Lower leg skin (tissue), 4 donors: ENCODE measurements at regions not wholly inside any gene's neighbourhood (a gene's known extent, or its start where the extent isn't known, plus 50 kb on each side); places are given as distances from the start of the nearest gene placed in this dataset.

Source experiments
- DNase-seq, 2 donors: peaks; one replicate each; pipeline ENCODE4 v3.0.0-alpha.2; 2019; ENCODE audit warnings: low spot score in 2 of 2
- H3K4me3 ChIP-seq: fragments of 200-600 bp; sonication (generic); 2 replicates; pipeline ENCODE4 v1.5.1; 2017; ENCODE audit warnings: mild to moderate bottlenecking, low read depth; ENCODE audit not compliant: poor library complexity, severe bottlenecking
- CTCF ChIP-seq, 3 donors: fragments of 450-650 bp; IDR thresholded peaks; one replicate each; pipeline ENCODE4 v1.5.1; 2016; ENCODE audit warnings: antibody characterized with exemption in 3 of 3, mild to moderate bottlenecking in 3 of 3, moderate library complexity in 2 of 3
- POLR2A ChIP-seq, 2 donors: fragments of 450-650 bp; IDR thresholded peaks; one replicate each; pipeline ENCODE4 v1.6.1; 2016 to 2017; ENCODE audit warnings: antibody characterized with exemption in 2 of 2, mild to moderate bottlenecking in 1 of 2, moderate library complexity in 1 of 2
- WGBS, 2 donors: methylation state at CpG; one replicate each; pipeline ENCODE4 v1.1.5; 2018; 5-methylcytosine and 5-hydroxymethylcytosine counted together
- intact Hi-C: fragments of 100-400 bp; cut with DNase I; formaldehyde crosslinking; loops from one replicate; pipeline ENCODE4 v1.15.0; 2023; ENCODE audit warnings: low total_unique reads

GRCh38 chr5:35384658-35385057 lies 154.4 kb upstream of the PRLR start:
- no peak overlapping the region for H3K4me3 ChIP-seq
- intact Hi-C loops = no loop called here
- no peak for DNase-seq
- whole genome bisulfite sequencing, 2 donors = 90 to 91% methylated on average over 1 to 2 of the region's 2 CpGs
- TF ChIP-seq POLR2A (IDR thresholded peaks at IDR 0.05) (no peak), CTCF (IDR thresholded peaks at IDR 0.05) (no peak)

GRCh38 chr5:35383041-35383440 lies 152.8 kb upstream of the PRLR start:
- no peak for DNase-seq
- WGBS, 2 donors = 82 to 86% methylated on average over 3 of the region's 3 CpGs
- TF ChIP-seq POLR2A (IDR thresholded peaks at IDR 0.05) (no peak), CTCF (IDR thresholded peaks at IDR 0.05) (no peak)
- intact Hi-C loops = no loop called here
- no peak overlapping the region for H3K4me3 ChIP-seq

GRCh38 chr5:35377653-35378052 lies 147.4 kb upstream of the PRLR start:
- intact Hi-C loops = no loop called here
- TF ChIP-seq CTCF (IDR thresholded peaks at IDR 0.05) (no peak), POLR2A (IDR thresholded peaks at IDR 0.05) (no peak)
- no peak overlapping the region for H3K4me3 ChIP-seq
- 76 to 77% methylated on average over 4 of the region's 4 CpGs for WGBS, 2 donors
- DNase-seq = no peak

GRCh38 chr5:35374584-35374983 lies 144.3 kb upstream of the PRLR start:
- TF ChIP-seq POLR2A (IDR thresholded peaks at IDR 0.05) (no peak), CTCF (IDR thresholded peaks at IDR 0.05) (no peak)
- no peak for DNase-seq
- intact Hi-C loops = no loop called here
- no peak overlapping the region for H3K4me3 ChIP-seq

- intact Hi-C loops = no loop called here
- 75 to 84% methylated on average over 3 of the region's 3 CpGs for WGBS, 2 donors
- no peak for DNase-seq
- no peak overlapping the region for H3K4me3 ChIP-seq
- TF ChIP-seq POLR2A (IDR thresholded peaks at IDR 0.05) (no peak), CTCF (IDR thresholded peaks at IDR 0.05) (no peak)
Observed at GRCh38 chr5:35373249-35373648, 143.0 kb upstream of the PRLR start.

GRCh38 chr5:35372482-35372881 lies 142.2 kb upstream of the PRLR start:
- H3K4me3 ChIP-seq = no peak overlapping the region
- no peak for DNase-seq
- intact Hi-C loops = no loop called here
- TF ChIP-seq CTCF (IDR thresholded peaks at IDR 0.05) = no peak
- 55 to 62% methylated on average over 2 of the region's 2 CpGs for WGBS, 2 donors
